ENCODE measurements at regions not wholly inside any gene's neighbourhood (a gene's known extent, or its start where the extent isn't known, plus 50 kb on each side); places are given as distances from the start of the nearest gene placed in this dataset.

DNA sequence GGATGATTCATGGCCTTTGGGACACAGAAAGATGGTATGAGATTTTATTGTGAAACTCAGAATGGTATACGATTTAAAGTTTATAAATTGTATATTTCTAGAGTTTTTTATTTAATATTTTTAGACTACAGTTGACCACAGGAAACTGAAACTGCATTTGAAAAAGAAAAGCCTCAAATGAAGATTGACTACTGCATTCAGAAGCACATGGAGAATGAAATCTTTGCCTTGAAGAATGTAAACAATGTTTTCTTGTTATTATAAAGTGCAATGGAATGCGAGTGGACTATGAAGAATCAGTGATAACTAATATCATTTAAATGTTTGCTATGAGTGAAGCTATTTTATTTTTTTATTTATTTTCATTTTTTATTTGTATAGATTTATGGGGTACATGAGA is 169.1 kb upstream of the CDH18 start:
- Histone ChIP-seq H2AFZ (ENCODE audit: insufficient read depth, low read depth, low read length, poor library complexity, severe bottlenecking) (no peak overlapping the region), H3K9me3 (ENCODE audit: control extremely low read depth in 1 of 3, control insufficient read depth in 2 of 3, insufficient read depth in 1 of 3, low read length in 2 of 3) (no peaks in the 10 kb centered on the region), H3K27ac (ENCODE audit: low read length in 2 of 2) (no peak overlapping the region), H3K9ac (ENCODE audit: low read length) (no peak overlapping the region), H3K36me3 (replicated peaks in 1 of 2; ENCODE audit: control extremely low read depth in 1 of 2, control insufficient read depth in 1 of 2, extremely low read depth in 1 of 2, insufficient read depth in 2 of 2, low read length in 1 of 2) (no peaks in the 10 kb centered on the region), H3K4me1 (ENCODE audit: control insufficient read depth in 2 of 2, insufficient read depth in 2 of 2, low read length in 2 of 2) (no peaks in the 10 kb centered on the region), H4K20me1 (ENCODE audit: control insufficient read depth, insufficient read depth, low read length, poor library complexity, severe bottlenecking) (no peaks in the 10 kb centered on the region), H3K4me2 (replicated peaks; ENCODE audit: low read depth, low read length, poor library complexity, severe bottlenecking) (no peak overlapping the region), H3K27me3 (replicated peaks in 1 of 4; ENCODE audit: control extremely low read depth in 1 of 4, control insufficient read depth in 3 of 4, insufficient read depth in 4 of 4, low read length in 3 of 4) (no peaks in the 10 kb centered on the region), H3K4me3 (ENCODE audit: control extremely low read depth in 1 of 5, extremely low read depth in 1 of 5, insufficient read depth in 1 of 5, low read depth in 2 of 5, low read length in 4 of 5) (no peak overlapping the region), H3K79me2 (ENCODE audit: control insufficient read depth, insufficient read depth, low read length) (no peaks in the 10 kb centered on the region)
- CTCF ChIA-PET = no interaction called here
- TF ChIP-seq, protein P1, sequence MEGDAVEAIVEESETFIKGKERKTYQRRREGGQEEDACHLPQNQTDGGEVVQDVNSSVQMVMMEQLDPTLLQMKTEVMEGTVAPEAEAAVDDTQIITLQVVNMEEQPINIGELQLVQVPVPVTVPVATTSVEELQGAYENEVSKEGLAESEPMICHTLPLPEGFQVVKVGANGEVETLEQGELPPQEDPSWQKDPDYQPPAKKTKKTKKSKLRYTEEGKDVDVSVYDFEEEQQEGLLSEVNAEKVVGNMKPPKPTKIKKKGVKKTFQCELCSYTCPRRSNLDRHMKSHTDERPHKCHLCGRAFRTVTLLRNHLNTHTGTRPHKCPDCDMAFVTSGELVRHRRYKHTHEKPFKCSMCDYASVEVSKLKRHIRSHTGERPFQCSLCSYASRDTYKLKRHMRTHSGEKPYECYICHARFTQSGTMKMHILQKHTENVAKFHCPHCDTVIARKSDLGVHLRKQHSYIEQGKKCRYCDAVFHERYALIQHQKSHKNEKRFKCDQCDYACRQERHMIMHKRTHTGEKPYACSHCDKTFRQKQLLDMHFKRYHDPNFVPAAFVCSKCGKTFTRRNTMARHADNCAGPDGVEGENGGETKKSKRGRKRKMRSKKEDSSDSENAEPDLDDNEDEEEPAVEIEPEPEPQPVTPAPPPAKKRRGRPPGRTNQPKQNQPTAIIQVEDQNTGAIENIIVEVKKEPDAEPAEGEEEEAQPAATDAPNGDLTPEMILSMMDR (IDR thresholded peaks at IDR 0.05) = no peak
- TF ChIP-seq EZH2 (IDR thresholded peaks at IDR 0.05; ENCODE audit: borderline replicate concordance, insufficient read depth, low read depth, low read length, poor library complexity, severe bottlenecking) = no peak
- Mint-ChIP-seq H3K4me1 (no peaks in the 10 kb centered on the region), H3K27me3 (no peaks in the 10 kb centered on the region), H3K4me3 (no peak overlapping the region), H3K9me3 (ENCODE audit: insufficient read depth) (peaks cover 3% of the 10 kb centered on the region), H3K27ac (no peak overlapping the region)
- intact Hi-C loops (cut with micrococcal nuclease) = no loop called here
- WGBS (ENCODE audit: insufficient coverage) = no CpG with 5 or more reads among the region's 2 CpGs
- POLR2A ChIA-PET = no interaction called here
- no peak for DNase-seq
- no peak for ATAC-seq (ENCODE audit: low read depth)

DNA sequence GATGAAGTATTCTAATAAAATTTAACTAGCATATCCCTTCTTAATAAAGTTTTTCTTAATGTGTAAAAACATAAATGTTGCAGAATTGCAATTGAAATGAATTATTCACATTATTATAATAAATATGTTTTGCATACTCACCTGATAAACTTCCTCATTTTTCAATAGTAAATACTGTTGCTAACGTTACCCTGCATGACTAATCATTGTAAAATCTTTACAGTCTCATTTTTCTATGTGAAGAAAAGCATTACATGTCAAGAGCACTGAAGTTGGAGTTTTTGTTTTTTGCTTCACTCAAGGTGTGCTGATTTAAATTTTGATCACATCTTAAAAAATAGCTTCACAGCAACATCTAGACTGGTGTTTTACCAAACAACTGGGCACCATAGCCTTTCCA is 157.2 kb upstream of the CDH18 start:
- DNase-seq = no peak
- H3K9me3 ChIP-seq (ENCODE audit: control extremely low read depth in 1 of 3, control insufficient read depth in 2 of 3, insufficient read depth in 1 of 3, low read length in 2 of 3) = no peaks in the 10 kb centered on the region
- H3K4me3 ChIP-seq (ENCODE audit: control extremely low read depth in 1 of 5, extremely low read depth in 1 of 5, insufficient read depth in 1 of 5, low read depth in 2 of 5, low read length in 4 of 5) = no peak overlapping the region
- H3K27me3 ChIP-seq (replicated peaks in 1 of 4; ENCODE audit: control extremely low read depth in 1 of 4, control insufficient read depth in 3 of 4, insufficient read depth in 4 of 4, low read length in 3 of 4) = no peaks in the 10 kb centered on the region
- ChIA-PET POLR2A (no interaction called here), CTCF (no interaction called here)
- no peaks in the 10 kb centered on the region for H3K4me1 ChIP-seq (ENCODE audit: control insufficient read depth in 2 of 2, insufficient read depth in 2 of 2, low read length in 2 of 2)
- Mint-ChIP-seq H3K27me3 (no peaks in the 10 kb centered on the region), H3K4me1 (no peaks in the 10 kb centered on the region), H3K4me3 (no peak overlapping the region), H3K9me3 (ENCODE audit: insufficient read depth) (peaks cover 5% of the 10 kb centered on the region), H3K27ac (no peak overlapping the region)
- no peak overlapping the region for H2AFZ ChIP-seq (ENCODE audit: insufficient read depth, low read depth, low read length, poor library complexity, severe bottlenecking)
- no peaks in the 10 kb centered on the region for H4K20me1 ChIP-seq (ENCODE audit: control insufficient read depth, insufficient read depth, low read length, poor library complexity, severe bottlenecking)
- ATAC-seq (ENCODE audit: low read depth) = no peak
- H3K79me2 ChIP-seq (ENCODE audit: control insufficient read depth, insufficient read depth, low read length) = no peaks in the 10 kb centered on the region
- H3K27ac ChIP-seq (ENCODE audit: low read length in 2 of 2) = no peak overlapping the region
- no CpG with 5 or more reads among the region's 1 CpG for WGBS (ENCODE audit: insufficient coverage)
- no peak overlapping the region for H3K4me2 ChIP-seq (replicated peaks; ENCODE audit: low read depth, low read length, poor library complexity, severe bottlenecking)
- intact Hi-C loops (cut with micrococcal nuclease) = no loop called here
- no peaks in the 10 kb centered on the region for H3K36me3 ChIP-seq (replicated peaks in 1 of 2; ENCODE audit: control extremely low read depth in 1 of 2, control insufficient read depth in 1 of 2, extremely low read depth in 1 of 2, insufficient read depth in 2 of 2, low read length in 1 of 2)
- no peak overlapping the region for H3K9ac ChIP-seq (ENCODE audit: low read length)
- TF ChIP-seq EZH2 (IDR thresholded peaks at IDR 0.05; ENCODE audit: borderline replicate concordance, insufficient read depth, low read depth, low read length, poor library complexity, severe bottlenecking) = no peak
- TF ChIP-seq, protein P1 (IDR thresholded peaks at IDR 0.05) = no peak

All from B cell (primary cell).